Fibroblast of pulmonary artery (primary cell): ENCODE measurements at regions not wholly inside any gene's neighbourhood (a gene's known extent, or its start where the extent isn't known, plus 50 kb on each side); places are given as distances from the start of the nearest gene placed in this dataset.

Experiments
- DNase-seq: peaks from one replicate; pipeline ENCODE4 v3.0.0-alpha.2; 2010; ENCODE audit warnings: low read depth
- H3K4me3 ChIP-seq: replicated peaks from 2 replicates; pipeline ENCODE4 v1.5.1; 2011; ENCODE audit warnings: low read depth, mild to moderate bottlenecking, control low read depth, low read length, moderate library complexity
- TF ChIP-seq, protein P1 (sequence below): IDR thresholded peaks from 2 replicates; pipeline ENCODE4 v1.5.1; 2011; ENCODE audit warnings: mild to moderate bottlenecking, control low read depth, low read length, inconsistent platforms; ENCODE audit errors: missing control alignments

DNA sequence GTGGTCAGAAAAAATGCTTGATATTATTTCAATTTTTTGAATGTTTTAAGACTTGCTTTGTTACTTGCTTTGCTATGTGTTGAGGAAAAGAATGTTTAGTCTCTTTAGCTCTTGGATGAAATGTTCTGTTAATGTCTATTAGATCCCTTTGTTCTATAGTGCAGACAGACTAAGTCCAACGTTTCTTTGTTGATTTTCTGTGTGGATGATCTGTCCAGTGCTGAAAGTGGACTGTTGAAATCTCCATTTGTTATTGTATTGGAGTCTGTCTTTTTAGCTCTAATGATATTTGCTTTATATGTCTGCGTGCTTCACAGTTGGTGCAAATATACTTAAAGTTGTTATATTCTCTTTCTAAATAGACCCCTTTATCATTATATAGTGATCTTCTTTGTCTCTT is 220.6 kb downstream of the GUCY2F start:
- no peak overlapping the region for H3K4me3 ChIP-seq
- TF ChIP-seq, protein P1, sequence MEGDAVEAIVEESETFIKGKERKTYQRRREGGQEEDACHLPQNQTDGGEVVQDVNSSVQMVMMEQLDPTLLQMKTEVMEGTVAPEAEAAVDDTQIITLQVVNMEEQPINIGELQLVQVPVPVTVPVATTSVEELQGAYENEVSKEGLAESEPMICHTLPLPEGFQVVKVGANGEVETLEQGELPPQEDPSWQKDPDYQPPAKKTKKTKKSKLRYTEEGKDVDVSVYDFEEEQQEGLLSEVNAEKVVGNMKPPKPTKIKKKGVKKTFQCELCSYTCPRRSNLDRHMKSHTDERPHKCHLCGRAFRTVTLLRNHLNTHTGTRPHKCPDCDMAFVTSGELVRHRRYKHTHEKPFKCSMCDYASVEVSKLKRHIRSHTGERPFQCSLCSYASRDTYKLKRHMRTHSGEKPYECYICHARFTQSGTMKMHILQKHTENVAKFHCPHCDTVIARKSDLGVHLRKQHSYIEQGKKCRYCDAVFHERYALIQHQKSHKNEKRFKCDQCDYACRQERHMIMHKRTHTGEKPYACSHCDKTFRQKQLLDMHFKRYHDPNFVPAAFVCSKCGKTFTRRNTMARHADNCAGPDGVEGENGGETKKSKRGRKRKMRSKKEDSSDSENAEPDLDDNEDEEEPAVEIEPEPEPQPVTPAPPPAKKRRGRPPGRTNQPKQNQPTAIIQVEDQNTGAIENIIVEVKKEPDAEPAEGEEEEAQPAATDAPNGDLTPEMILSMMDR: no peak
- DNase-seq: peak; percentile 3

DNA sequence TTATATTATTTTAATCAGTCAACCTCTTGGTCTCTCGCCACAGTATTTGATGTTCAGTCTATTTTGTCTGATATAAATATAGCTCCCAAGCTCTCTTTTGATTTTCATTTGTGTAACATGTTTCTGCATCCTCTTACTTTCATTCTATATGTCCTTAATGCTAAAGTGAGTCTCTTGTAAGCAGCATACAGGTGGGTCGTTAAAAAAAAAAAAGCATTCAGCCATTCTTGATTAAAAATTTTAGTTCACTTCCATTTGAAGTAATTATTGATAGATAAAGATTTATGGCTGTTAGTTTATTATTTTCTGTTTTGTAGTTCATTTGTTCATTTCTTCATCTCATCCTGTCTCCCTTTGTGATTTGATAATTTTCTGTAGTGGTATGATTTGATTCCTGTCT is 229.1 kb downstream of the GUCY2F start:
- no peak for DNase-seq
- H3K4me3 ChIP-seq: no peak overlapping the region
- TF ChIP-seq, protein P1: no peak

DNA sequence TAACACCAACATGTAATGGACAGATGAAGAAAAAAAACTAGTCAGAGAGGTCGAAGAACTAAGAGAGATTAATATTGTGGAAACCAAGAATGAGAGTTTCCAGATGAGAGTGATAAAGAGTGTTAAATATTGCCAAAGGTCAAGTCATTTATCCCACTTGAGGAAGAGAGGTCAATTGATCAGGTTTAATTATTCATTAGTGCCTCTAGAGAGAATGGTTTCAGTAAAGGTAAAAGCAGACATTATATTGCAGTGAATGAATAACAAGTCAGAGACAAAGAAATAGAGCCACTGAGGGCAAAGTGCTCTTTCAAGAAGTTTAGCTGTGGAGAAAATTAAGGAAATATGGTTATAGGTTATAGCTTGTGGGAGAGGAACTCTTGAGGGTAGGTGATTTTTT is 263.1 kb downstream of the GUCY2F start:
- no peak for DNase-seq
- TF ChIP-seq, protein P1: no peak

DNA sequence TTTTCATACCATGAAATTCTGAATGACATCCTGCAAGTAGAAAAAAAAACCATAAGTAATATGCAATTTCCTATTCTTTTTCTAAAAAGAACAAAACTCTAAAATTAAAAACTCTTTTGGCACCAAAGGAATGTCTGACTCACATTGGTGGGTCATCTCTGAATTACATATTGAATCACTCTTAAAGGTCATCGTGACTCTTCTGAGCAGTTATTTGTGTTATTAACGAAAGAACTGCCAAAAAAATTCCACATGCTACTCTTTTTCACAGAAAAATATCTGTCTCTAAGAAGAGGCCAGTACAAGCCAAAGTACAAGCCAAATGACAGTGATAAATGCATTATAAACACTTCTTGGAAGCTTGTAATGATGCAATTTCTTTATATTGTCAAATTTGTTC is 282.2 kb downstream of the GUCY2F start:
- TF ChIP-seq, protein P1: no peak
- no peak overlapping the region for H3K4me3 ChIP-seq
- DNase-seq: peak; percentile 36

More for the DNA sequence above, 263.1 kb downstream of the GUCY2F start:
- H3K4me3 ChIP-seq: no peak overlapping the region

DNA sequence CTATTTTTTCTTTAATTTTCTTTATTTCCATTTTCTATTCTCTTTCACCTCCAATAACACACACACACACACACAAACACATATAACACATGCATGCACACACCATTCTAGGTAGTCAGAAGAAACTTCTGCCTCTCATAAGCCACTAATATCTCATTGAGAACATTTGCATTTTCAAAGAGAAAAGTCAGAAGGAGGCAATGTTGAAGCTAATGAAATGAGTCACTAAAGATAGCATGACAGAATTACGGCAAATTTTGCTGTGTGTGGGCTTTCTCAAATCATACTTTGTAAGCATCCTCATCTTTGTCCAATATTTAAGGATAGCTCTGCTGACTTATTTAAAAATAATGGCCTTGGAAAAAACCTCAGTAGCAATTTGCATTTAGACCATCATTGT is 291.3 kb downstream of the GUCY2F start:
- no peak for DNase-seq
- TF ChIP-seq, protein P1: no peak
- no peak overlapping the region for H3K4me3 ChIP-seq

DNA sequence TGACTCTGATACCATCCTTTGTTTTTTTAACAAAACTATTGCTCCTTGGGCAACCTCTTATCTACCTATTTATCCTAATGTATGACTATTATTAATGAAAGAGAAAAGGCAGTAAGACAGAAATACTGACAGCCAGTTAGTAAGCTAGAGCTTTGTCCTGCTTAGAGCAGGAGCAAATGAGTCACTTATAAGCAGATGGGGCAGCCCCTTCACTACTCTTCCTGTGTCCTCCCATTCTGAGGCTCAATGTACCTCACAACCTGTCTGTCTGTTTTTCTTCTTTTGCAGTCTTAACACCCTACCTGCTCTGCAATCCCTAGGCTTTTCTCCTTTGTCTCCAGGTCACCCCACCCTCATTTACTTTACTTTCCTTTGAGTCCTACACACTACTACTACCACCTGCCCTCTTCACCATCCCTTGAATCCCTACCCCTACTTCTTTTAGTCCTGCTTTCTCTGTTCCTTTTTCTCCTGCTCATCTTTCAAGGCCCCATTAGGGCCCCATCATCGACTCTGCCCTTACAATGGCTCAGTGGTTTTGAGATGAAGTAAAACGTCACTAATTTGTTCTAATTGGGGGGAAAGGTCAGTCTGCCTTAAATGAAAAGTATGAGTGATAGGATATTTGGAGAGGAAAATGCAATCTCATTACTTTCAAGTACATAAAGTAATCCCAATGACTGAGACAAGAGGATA is 294.3 kb downstream of the GUCY2F start:
- no peak for DNase-seq
- TF ChIP-seq, protein P1: no peak
- no peak overlapping the region for H3K4me3 ChIP-seq

DNA sequence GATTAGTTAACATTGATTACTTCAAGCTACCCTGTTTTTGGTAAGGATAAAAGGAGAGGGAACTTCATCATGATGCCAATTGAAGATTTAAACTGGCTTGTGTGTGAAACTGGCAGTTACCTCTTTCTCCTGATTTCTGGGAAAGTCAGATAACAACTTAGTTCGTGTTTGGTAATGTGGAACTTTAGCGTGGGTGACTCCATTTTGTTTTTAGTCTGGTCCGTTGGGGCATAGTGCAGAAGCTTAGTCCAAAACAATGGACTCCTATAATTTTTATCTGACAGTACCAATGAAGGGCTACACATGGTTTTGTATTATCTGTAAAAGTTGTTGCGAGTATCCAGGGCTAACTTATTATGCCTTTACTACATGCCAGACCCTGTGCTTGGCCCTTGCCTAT is 294.9 kb downstream of the GUCY2F start:
- DNase-seq: no peak
- TF ChIP-seq, protein P1: no peak
- H3K4me3 ChIP-seq: no peak overlapping the region
